Suprapubic skin (tissue), 4 donors: ENCODE measurements at regions not wholly inside any gene's neighbourhood (a gene's known extent, or its start where the extent isn't known, plus 50 kb on each side); places are given as distances from the start of the nearest gene placed in this dataset.

Experiments
- EP300 ChIP-seq: sonication (generic); formaldehyde crosslinking; IDR thresholded peaks from one replicate; pipeline ENCODE4 v1.6.1; 2017; ENCODE audit warnings: antibody characterized with exemption
- POLR2A ChIP-seq, 2 donors: fragments of 450-650 bp; IDR thresholded peaks; one replicate each; pipeline ENCODE4 v1.6.1; 2017; ENCODE audit warnings: antibody characterized with exemption in 2 of 2, mild to moderate bottlenecking in 2 of 2, moderate library complexity in 2 of 2
- POLR2AphosphoS5 ChIP-seq, 3 donors: sonication (generic); formaldehyde crosslinking; IDR thresholded peaks; one replicate each; pipeline ENCODE4 v1.6.1; 2017; ENCODE audit warnings: antibody characterized with exemption in 3 of 3
- TF ChIP-seq, protein P1 (sequence below), 2 donors: fragments of 200-600 bp in 1 of 2; fragments of 450-650 bp in 1 of 2; sonication (generic) in 1 of 2; IDR thresholded peaks; one replicate each; pipeline ENCODE4 v1.5.1; 2016 to 2019; ENCODE audit warnings: antibody characterized with exemption in 2 of 2, mild to moderate bottlenecking in 1 of 2, moderate library complexity in 1 of 2

DNA sequence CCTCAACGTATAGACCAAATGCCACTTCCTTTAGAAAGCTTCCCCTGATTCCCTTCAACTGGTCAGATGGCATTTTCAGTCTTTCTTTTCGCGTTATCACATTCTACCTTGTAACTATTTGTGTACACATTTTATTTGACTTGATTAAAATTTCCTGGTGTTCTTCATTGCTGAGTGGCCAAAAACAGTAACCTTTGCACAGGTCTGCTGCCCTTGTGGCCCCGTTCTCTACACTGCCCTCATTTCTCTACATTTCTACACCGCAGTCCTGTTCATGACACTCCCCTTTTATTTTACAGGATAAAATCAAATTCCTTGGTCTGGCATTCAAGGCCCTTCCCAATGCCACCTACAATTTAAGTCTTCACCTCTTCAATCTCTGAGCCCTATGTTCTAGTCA lies 334.2 kb upstream of the SLC30A5 start:
- TF ChIP-seq POLR2AphosphoS5 (IDR thresholded peaks at IDR 0.05) (no peak), POLR2A (IDR thresholded peaks at IDR 0.05) (no peak), EP300 (no peak)
- TF ChIP-seq, protein P1, sequence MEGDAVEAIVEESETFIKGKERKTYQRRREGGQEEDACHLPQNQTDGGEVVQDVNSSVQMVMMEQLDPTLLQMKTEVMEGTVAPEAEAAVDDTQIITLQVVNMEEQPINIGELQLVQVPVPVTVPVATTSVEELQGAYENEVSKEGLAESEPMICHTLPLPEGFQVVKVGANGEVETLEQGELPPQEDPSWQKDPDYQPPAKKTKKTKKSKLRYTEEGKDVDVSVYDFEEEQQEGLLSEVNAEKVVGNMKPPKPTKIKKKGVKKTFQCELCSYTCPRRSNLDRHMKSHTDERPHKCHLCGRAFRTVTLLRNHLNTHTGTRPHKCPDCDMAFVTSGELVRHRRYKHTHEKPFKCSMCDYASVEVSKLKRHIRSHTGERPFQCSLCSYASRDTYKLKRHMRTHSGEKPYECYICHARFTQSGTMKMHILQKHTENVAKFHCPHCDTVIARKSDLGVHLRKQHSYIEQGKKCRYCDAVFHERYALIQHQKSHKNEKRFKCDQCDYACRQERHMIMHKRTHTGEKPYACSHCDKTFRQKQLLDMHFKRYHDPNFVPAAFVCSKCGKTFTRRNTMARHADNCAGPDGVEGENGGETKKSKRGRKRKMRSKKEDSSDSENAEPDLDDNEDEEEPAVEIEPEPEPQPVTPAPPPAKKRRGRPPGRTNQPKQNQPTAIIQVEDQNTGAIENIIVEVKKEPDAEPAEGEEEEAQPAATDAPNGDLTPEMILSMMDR (IDR thresholded peaks at IDR 0.05), result no peak
